Stimulated activated naive CD8-positive, alpha-beta T cell treated with anti-CD3 and anti-CD28 coated beads, Interleukin-15, Interleukin-2, amounts not matched to agents 100 U/mL and 50 U/mL, for 24 hours (primary cell): ENCODE measurements at regions not wholly inside any gene's neighbourhood (a gene's known extent, or its start where the extent isn't known, plus 50 kb on each side); places are given as distances from the start of the nearest gene placed in this dataset.

Source experiments
- ATAC-seq: fragments of 150-1000 bp; cut with Tn5 transposase; one replicate; pipeline ENCODE4 v1.10.0; 2021
- DNase-seq: peaks from one replicate; pipeline ENCODE4 v3.0.0; 2021

- DNase-seq: no peak
- ATAC-seq: no peak
Measured at GRCh38 chr17:36867716-36868341, 69.4 kb upstream of the LHX1 start.

GRCh38 chr17:36868777-36869176 lies 68.5 kb upstream of the LHX1 start:
- ATAC-seq (no peak), DNase-seq (no peak)

GRCh38 chr17:36869441-36869840 lies 67.8 kb upstream of the LHX1 start:
- DNase-seq: no peak
- ATAC-seq: no peak

- DNase-seq: no peak
- ATAC-seq: no peak
Measured at GRCh38 chr17:36869856-36870719, 67.2 kb upstream of the LHX1 start.

- no peak for DNase-seq
- ATAC-seq: no peak
Measured at GRCh38 chr17:36870720-36870999, 66.6 kb upstream of the LHX1 start.

GRCh38 chr17:36875698-36876293 lies 61.5 kb upstream of the LHX1 start:
- no peak for DNase-seq
- ATAC-seq: no peak

- DNase-seq (no peak), ATAC-seq (no peak)
Measured at GRCh38 chr17:36876966-36877365, 60.3 kb upstream of the LHX1 start.

- ATAC-seq (no peak), DNase-seq (no peak)
Measured at GRCh38 chr17:36877771-36878170, 59.5 kb upstream of the LHX1 start.

GRCh38 chr17:36878216-36878615 lies 59.1 kb upstream of the LHX1 start:
- ATAC-seq: no peak
- no peak for DNase-seq

GRCh38 chr17:36879027-36879426 lies 58.2 kb upstream of the LHX1 start:
- ATAC-seq (no peak), DNase-seq (no peak)

- DNase-seq (no peak), ATAC-seq (no peak)
Measured at GRCh38 chr17:36879624-36880131, 57.6 kb upstream of the LHX1 start.

- peak; percentile 63 for ATAC-seq
- DNase-seq: no peak
Measured at GRCh38 chr17:36880268-36880905, 56.9 kb upstream of the LHX1 start.

GRCh38 chr17:36881323-36881722 lies 56.0 kb upstream of the LHX1 start:
- ATAC-seq (no peak), DNase-seq (no peak)

GRCh38 chr17:36884495-36885152 lies 52.7 kb upstream of the LHX1 start:
- ATAC-seq (no peak), DNase-seq (no peak)

- no peak for DNase-seq
- no peak for ATAC-seq
Measured at GRCh38 chr17:36885153-36885735, 52.0 kb upstream of the LHX1 start.

- DNase-seq: no peak
- ATAC-seq: no peak
Measured at GRCh38 chr17:36885771-36886377, 51.4 kb upstream of the LHX1 start.
